ENCODE measurements at regions not wholly inside any gene's neighbourhood (a gene's known extent, or its start where the extent isn't known, plus 50 kb on each side); places are given as distances from the start of the nearest gene placed in this dataset.

- no peak for DNase-seq
- intact Hi-C loops (cut with DNase I) = no loop called here
- H3K9me3 ChIP-seq = no peaks in the 10 kb centered on the region
- peak; percentile 38 for ATAC-seq
- no peaks in the 10 kb centered on the region for H3K27me3 ChIP-seq
- H3K4me1 ChIP-seq = peaks cover 20 to 68% of the 10 kb centered on the region in 2 donors
- TF ChIP-seq CTCF (IDR thresholded peaks at IDR 0.05) = no peak
- peak overlapping the region; percentile 40 to 78 for H3K27ac ChIP-seq
- H3K36me3 ChIP-seq = no peaks in the 10 kb centered on the region
- H3K4me3 ChIP-seq = no peak overlapping the region
Measured at GRCh38 chr18:10057401-10057893, 143.6 kb downstream of the VAPA start.

- ATAC-seq = peak; percentile 60
- H3K9me3 ChIP-seq = no peaks in the 10 kb centered on the region
- intact Hi-C loops (cut with DNase I) = no loop called here
- peaks cover 20 to 65% of the 10 kb centered on the region in 2 donors for H3K4me1 ChIP-seq
- no peaks in the 10 kb centered on the region for H3K27me3 ChIP-seq
- no peak overlapping the region for H3K4me3 ChIP-seq
- no peaks in the 10 kb centered on the region for H3K36me3 ChIP-seq
- no peak for TF ChIP-seq CTCF (IDR thresholded peaks at IDR 0.05)
- peak overlapping the region; percentile 40 to 78 for H3K27ac ChIP-seq
- no peak for DNase-seq
Measured at GRCh38 chr18:10057894-10058791, 144.3 kb downstream of the VAPA start.

GRCh38 chr18:10059610-10060468 is 146.0 kb downstream of the VAPA start:
- intact Hi-C loops (cut with DNase I) = no loop called here
- Histone ChIP-seq H3K27ac (peak overlapping the region; percentile 58 to 59), H3K4me3 (no peak overlapping the region), H3K36me3 (no peaks in the 10 kb centered on the region), H3K9me3 (no peaks in the 10 kb centered on the region), H3K4me1 (peaks cover 20 to 62% of the 10 kb centered on the region in 2 donors), H3K27me3 (no peaks in the 10 kb centered on the region)
- no peak for TF ChIP-seq CTCF (IDR thresholded peaks at IDR 0.05)
- DNase-seq (peak in 1 of 4 donors; percentile 40), ATAC-seq (no peak)

- Histone ChIP-seq H3K27me3 (no peaks in the 10 kb centered on the region), H3K36me3 (no peaks in the 10 kb centered on the region), H3K4me3 (no peak overlapping the region), H3K27ac (peak overlapping the region; percentile 4 to 58), H3K4me1 (peaks cover 20 to 56% of the 10 kb centered on the region in 2 donors), H3K9me3 (no peaks in the 10 kb centered on the region)
- DNase-seq (no peak), ATAC-seq (no peak)
- intact Hi-C loops (cut with DNase I) = no loop called here
- TF ChIP-seq CTCF (IDR thresholded peaks at IDR 0.05) = no peak
Measured at GRCh38 chr18:10060469-10060782, 146.6 kb downstream of the VAPA start.

- Histone ChIP-seq H3K27ac (peak overlapping the region; percentile 4 to 58), H3K9me3 (no peaks in the 10 kb centered on the region)
Measured at GRCh38 chr18:10060841-10061240, 147.0 kb downstream of the VAPA start.

More at GRCh38 chr18:10060841-10061240, 147.0 kb downstream of the VAPA start:
- Histone ChIP-seq H3K36me3 (no peaks in the 10 kb centered on the region), H3K4me1 (peaks cover 20 to 52% of the 10 kb centered on the region in 2 donors), H3K27me3 (no peaks in the 10 kb centered on the region), H3K4me3 (no peak overlapping the region)
- DNase-seq (no peak), ATAC-seq (no peak)
- no peak for TF ChIP-seq CTCF (IDR thresholded peaks at IDR 0.05)
- intact Hi-C loops (cut with DNase I) = no loop called here
